DND-41 (cell line): ENCODE measurements at regions not wholly inside any gene's neighbourhood (a gene's known extent, or its start where the extent isn't known, plus 50 kb on each side); places are given as distances from the start of the nearest gene placed in this dataset.

Experiments
- ATAC-seq: fragments of 200-7000 bp; cut with Tn5 transposase; 3 replicates; pipeline ENCODE4 v1.9.1; 2021; ENCODE audit warnings: low read depth; ENCODE audit not compliant: insufficient read depth
- DNase-seq: peaks from one replicate; pipeline ENCODE4 v3.0.0-alpha.2; 2020
- H2AFZ ChIP-seq: 2 replicates; pipeline ENCODE4 v1.6.0; 2012; ENCODE audit warnings: low read depth, low read length
- H3K27ac ChIP-seq: 2 replicates; pipeline ENCODE4 v1.5.1; 2012; ENCODE audit warnings: low read length, inconsistent platforms
- H3K27me3 ChIP-seq: fragments of 200-600 bp; sonication (generic); 2 replicates; pipeline ENCODE4 v1.6.0; 2012; ENCODE audit warnings: low read length, mild to moderate bottlenecking, inconsistent platforms; ENCODE audit not compliant: insufficient read depth, poor library complexity
- H3K36me3 ChIP-seq: 2 replicates; pipeline ENCODE4 v1.5.1; 2012; ENCODE audit warnings: low read length, inconsistent platforms; ENCODE audit not compliant: insufficient read depth
- H3K4me1 ChIP-seq: 2 replicates; pipeline ENCODE4 v1.5.1; 2012; ENCODE audit warnings: mild to moderate bottlenecking, low read length; ENCODE audit not compliant: insufficient read depth
- H3K4me2 ChIP-seq: 2 replicates; pipeline ENCODE4 v1.6.0; 2012; ENCODE audit warnings: mild to moderate bottlenecking, moderate library complexity, low read length, inconsistent platforms; ENCODE audit not compliant: insufficient read depth
- H3K4me3 ChIP-seq, 2 experiments: fragments of 200-600 bp in 1 of 2; shearing (Covaris generic) in 1 of 2; 2 replicates each; pipeline ENCODE4 v1.5.1; 2012 to 2016; ENCODE audit warnings: inconsistent platforms in 2 of 2, low read length in 2 of 2, mild to moderate bottlenecking in 2 of 2, low read depth in 1 of 2, moderate library complexity in 1 of 2
- H3K79me2 ChIP-seq: 2 replicates; pipeline ENCODE4 v1.6.0; 2012; ENCODE audit warnings: low read length, inconsistent platforms; ENCODE audit not compliant: insufficient read depth
- H3K9ac ChIP-seq: 2 replicates; pipeline ENCODE4 v1.6.0; 2012; ENCODE audit warnings: low read depth, mild to moderate bottlenecking, inconsistent platforms, low read length, moderate library complexity
- H3K9me3 ChIP-seq: 2 replicates; pipeline ENCODE4 v1.5.1; 2012; ENCODE audit warnings: low read length, moderate library complexity, mild to moderate bottlenecking, inconsistent platforms; ENCODE audit not compliant: insufficient read depth, severe bottlenecking
- H4K20me1 ChIP-seq: 2 replicates; pipeline ENCODE4 v1.6.0; 2012; ENCODE audit warnings: low read length; ENCODE audit not compliant: insufficient read depth
- EZH2 ChIP-seq: IDR thresholded peaks from 3 replicates; pipeline ENCODE4 v1.6.1; 2012; ENCODE audit warnings: borderline replicate concordance, low read depth, mild to moderate bottlenecking, moderate library complexity, low read length, inconsistent platforms; ENCODE audit not compliant: severe bottlenecking
- TF ChIP-seq, protein P1 (sequence below): IDR thresholded peaks from 2 replicates; pipeline ENCODE4 v1.5.1; 2012; ENCODE audit warnings: borderline replicate concordance, low read length, moderate library complexity, mild to moderate bottlenecking; ENCODE audit not compliant: poor library complexity, severe bottlenecking; ENCODE audit errors: extremely low read depth

DNA sequence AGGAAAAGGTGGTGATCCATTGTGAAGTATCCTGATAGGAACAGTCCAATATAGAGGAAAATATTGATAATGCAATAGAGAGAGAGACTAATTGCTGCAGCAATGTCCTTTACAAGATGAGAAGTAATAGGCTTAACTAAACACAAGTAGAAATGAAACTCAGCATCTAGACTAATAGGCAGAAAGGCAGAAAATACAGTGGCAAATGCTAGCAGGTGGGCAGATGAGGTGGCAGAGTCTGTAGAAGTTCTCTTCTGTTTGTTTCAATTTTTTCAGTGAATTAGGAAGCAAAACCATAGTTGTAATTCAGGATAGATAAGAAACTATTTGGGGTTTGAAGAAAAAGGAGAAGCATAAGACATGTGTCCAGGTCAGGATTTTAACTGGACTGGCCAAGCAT, 236.7 kb upstream of the HS3ST5 start:
- H3K4me2 ChIP-seq = no peak overlapping the region
- H3K9ac ChIP-seq = no peak overlapping the region
- no peaks in the 10 kb centered on the region for H3K36me3 ChIP-seq
- no peaks in the 10 kb centered on the region for H3K4me1 ChIP-seq
- H3K9me3 ChIP-seq = no peaks in the 10 kb centered on the region
- no peaks in the 10 kb centered on the region for H3K27me3 ChIP-seq
- H4K20me1 ChIP-seq = no peaks in the 10 kb centered on the region
- H3K27ac ChIP-seq = no peak overlapping the region
- H2AFZ ChIP-seq = no peak overlapping the region
- no peaks in the 10 kb centered on the region for H3K79me2 ChIP-seq
- TF ChIP-seq, protein P1, sequence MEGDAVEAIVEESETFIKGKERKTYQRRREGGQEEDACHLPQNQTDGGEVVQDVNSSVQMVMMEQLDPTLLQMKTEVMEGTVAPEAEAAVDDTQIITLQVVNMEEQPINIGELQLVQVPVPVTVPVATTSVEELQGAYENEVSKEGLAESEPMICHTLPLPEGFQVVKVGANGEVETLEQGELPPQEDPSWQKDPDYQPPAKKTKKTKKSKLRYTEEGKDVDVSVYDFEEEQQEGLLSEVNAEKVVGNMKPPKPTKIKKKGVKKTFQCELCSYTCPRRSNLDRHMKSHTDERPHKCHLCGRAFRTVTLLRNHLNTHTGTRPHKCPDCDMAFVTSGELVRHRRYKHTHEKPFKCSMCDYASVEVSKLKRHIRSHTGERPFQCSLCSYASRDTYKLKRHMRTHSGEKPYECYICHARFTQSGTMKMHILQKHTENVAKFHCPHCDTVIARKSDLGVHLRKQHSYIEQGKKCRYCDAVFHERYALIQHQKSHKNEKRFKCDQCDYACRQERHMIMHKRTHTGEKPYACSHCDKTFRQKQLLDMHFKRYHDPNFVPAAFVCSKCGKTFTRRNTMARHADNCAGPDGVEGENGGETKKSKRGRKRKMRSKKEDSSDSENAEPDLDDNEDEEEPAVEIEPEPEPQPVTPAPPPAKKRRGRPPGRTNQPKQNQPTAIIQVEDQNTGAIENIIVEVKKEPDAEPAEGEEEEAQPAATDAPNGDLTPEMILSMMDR = no peak
- no peak for TF ChIP-seq EZH2
- ATAC-seq = no peak
- DNase-seq = no peak
- no peak overlapping the region for H3K4me3 ChIP-seq

DNA sequence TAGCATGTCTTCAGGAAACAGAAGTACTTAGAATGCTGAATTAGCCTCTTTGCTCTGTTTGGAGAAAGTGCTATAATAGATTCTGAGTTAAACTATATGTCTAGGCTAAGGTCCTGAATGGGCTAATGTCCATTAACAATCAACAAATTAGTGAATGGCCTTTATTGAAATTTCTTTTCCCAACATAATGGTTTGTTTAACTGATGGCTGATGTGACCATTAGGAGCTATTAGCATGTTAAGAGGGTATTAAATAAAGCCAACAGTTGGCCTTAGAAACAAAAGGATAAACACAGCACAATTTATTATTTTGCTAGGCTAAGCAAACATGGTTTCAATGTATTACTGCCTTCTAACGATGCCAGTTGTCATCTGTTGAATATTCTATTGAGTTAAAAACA, 234.3 kb upstream of the HS3ST5 start:
- Histone ChIP-seq H3K4me2 (no peak overlapping the region), H3K4me3 (no peak overlapping the region), H2AFZ (no peak overlapping the region), H4K20me1 (no peaks in the 10 kb centered on the region), H3K9me3 (no peaks in the 10 kb centered on the region), H3K27ac (no peak overlapping the region), H3K36me3 (no peaks in the 10 kb centered on the region), H3K79me2 (no peaks in the 10 kb centered on the region), H3K9ac (no peak overlapping the region), H3K27me3 (no peaks in the 10 kb centered on the region), H3K4me1 (no peaks in the 10 kb centered on the region)
- ATAC-seq (no peak), DNase-seq (no peak)
- TF ChIP-seq, protein P1 = no peak
- no peak for TF ChIP-seq EZH2

DNA sequence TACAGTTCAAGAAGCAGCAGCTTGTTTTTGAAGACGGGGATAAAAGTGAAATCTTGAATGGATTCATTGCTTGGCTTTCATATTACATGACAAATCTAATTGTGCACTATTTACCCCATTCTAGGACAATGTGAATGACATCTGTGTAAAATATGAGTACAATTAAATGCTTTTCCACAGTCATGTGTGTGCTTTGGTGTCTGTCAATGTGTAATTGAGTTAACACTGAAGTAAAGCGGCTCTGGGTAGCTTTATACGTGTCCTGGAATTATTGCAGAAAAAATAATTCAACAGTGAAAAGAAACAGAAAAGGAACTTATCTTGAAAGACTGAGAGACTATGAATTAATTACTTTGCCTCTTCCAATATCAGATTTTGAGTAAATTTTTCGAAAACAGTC, 233.5 kb upstream of the HS3ST5 start:
- no peaks in the 10 kb centered on the region for H3K27me3 ChIP-seq
- ATAC-seq = no peak
- no peak overlapping the region for H3K4me3 ChIP-seq
- no peak overlapping the region for H3K4me2 ChIP-seq
- TF ChIP-seq EZH2 = no peak
- TF ChIP-seq, protein P1 = no peak
- no peak overlapping the region for H2AFZ ChIP-seq
- no peak for DNase-seq
- no peaks in the 10 kb centered on the region for H3K9me3 ChIP-seq
- no peaks in the 10 kb centered on the region for H4K20me1 ChIP-seq
- no peaks in the 10 kb centered on the region for H3K36me3 ChIP-seq
- no peak overlapping the region for H3K9ac ChIP-seq
- H3K27ac ChIP-seq = no peak overlapping the region
- no peaks in the 10 kb centered on the region for H3K79me2 ChIP-seq
- H3K4me1 ChIP-seq = no peaks in the 10 kb centered on the region

DNA sequence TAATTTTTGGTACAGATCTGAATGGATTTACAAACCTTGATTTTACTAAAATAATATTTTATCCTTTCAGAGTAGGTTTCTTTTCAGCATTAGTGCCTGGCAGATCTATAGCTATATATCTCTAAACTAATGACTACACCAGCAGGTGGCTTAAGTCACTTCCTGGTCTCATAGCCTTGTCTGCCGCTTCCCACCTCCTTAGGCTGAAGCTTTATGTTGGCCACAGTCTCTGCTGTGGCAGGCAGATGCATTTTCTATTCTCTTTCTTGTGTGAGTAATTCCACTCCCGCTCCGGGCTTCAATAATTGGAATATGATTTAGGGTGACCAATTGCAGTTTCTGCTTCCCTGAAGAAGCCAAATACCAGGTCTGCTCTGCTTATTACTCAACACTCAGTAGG, 226.8 kb upstream of the HS3ST5 start:
- no peak overlapping the region for H3K27ac ChIP-seq
- no peak for DNase-seq
- ATAC-seq = no peak

More for the DNA sequence above, 226.8 kb upstream of the HS3ST5 start:
- Histone ChIP-seq H4K20me1 (no peaks in the 10 kb centered on the region), H3K4me2 (no peak overlapping the region), H3K4me1 (no peaks in the 10 kb centered on the region), H3K79me2 (no peaks in the 10 kb centered on the region), H3K9ac (no peak overlapping the region), H3K9me3 (no peaks in the 10 kb centered on the region), H3K27me3 (no peaks in the 10 kb centered on the region), H2AFZ (no peak overlapping the region), H3K4me3 (no peak overlapping the region), H3K36me3 (no peaks in the 10 kb centered on the region)
- TF ChIP-seq EZH2 = no peak
